Spleen (tissue), 11 donors: ENCODE measurements at regions not wholly inside any gene's neighbourhood (a gene's known extent, or its start where the extent isn't known, plus 50 kb on each side); places are given as distances from the start of the nearest gene placed in this dataset.

ENCODE experiments used
- DNase-seq: peaks from one replicate; pipeline ENCODE4 v3.0.0-alpha.2; 2020
- H3K27ac ChIP-seq, 8 donors: fragments of 200-600 bp; sonication (generic) in 7 of 8; 1 replicate in 4 of 8; 2 replicates in 4 of 8; pipeline versions ENCODE4 v1.5.0 to v1.8.0; 2016 to 2021; ENCODE audit warnings: inconsistent platforms in 4 of 8, mild to moderate bottlenecking in 4 of 8, moderate library complexity in 1 of 8
- H3K27me3 ChIP-seq, 7 donors: fragments of 200-600 bp; sonication (generic) in 6 of 7; replicated peaks in 1 of 7; 1 replicate in 4 of 7; 2 replicates in 3 of 7; pipeline versions ENCODE4 v1.5.0 to v1.8.0; 2016 to 2021; ENCODE audit warnings: inconsistent platforms in 3 of 7, mild to moderate bottlenecking in 1 of 7
- H3K36me3 ChIP-seq, 6 donors: fragments of 200-600 bp; sonication (generic) in 5 of 6; 1 replicate in 4 of 6; 2 replicates in 2 of 6; pipeline versions ENCODE4 v1.5.0 to v1.8.0; 2016 to 2021; ENCODE audit warnings: inconsistent platforms in 2 of 6
- H3K4me1 ChIP-seq, 6 donors: fragments of 200-600 bp; sonication (generic) in 5 of 6; 1 replicate in 3 of 6; 2 replicates in 3 of 6; pipeline versions ENCODE4 v1.5.0 to v1.8.0; 2016 to 2021; ENCODE audit warnings: inconsistent platforms in 3 of 6
- H3K4me3 ChIP-seq, 8 donors: fragments of 200-600 bp; sonication (generic) in 7 of 8; 1 replicate in 4 of 8; 2 replicates in 4 of 8; pipeline versions ENCODE4 v1.5.0 to v1.8.0; 2016 to 2021; ENCODE audit warnings: inconsistent platforms in 4 of 8, mild to moderate bottlenecking in 4 of 8, moderate library complexity in 2 of 8
- H3K9me3 ChIP-seq, 8 donors: fragments of 200-600 bp; sonication (generic) in 7 of 8; 1 replicate in 4 of 8; 2 replicates in 4 of 8; pipeline versions ENCODE4 v1.5.0 to v1.8.0; 2016 to 2021; ENCODE audit warnings: inconsistent platforms in 4 of 8
- POLR2A ChIP-seq, 3 donors: fragments of 450-650 bp; IDR thresholded peaks; one replicate each; pipeline ENCODE4 v1.5.1; 2017; ENCODE audit warnings: antibody characterized with exemption in 3 of 3, mild to moderate bottlenecking in 1 of 3
- POLR2AphosphoS5 ChIP-seq, 3 donors: sonication (generic); formaldehyde crosslinking; IDR thresholded peaks; one replicate each; pipeline ENCODE4 v1.5.1; 2017; ENCODE audit warnings: antibody characterized with exemption in 3 of 3
- WGBS, 5 donors: extraction: QIAGEN DNeasy Blood & Tissue Kit in 3 of 5; methylation state at CpG; one replicate each; pipeline versions ENCODE4 v1.1.5 to v1.1.7; 2013 to 2018; 5-methylcytosine and 5-hydroxymethylcytosine counted together
- intact Hi-C: fragments of 100-400 bp; cut with DNase I; formaldehyde crosslinking; loops from one replicate; pipeline ENCODE4 v1.15.0; 2023; ENCODE audit warnings: low total_unique reads
- small RNA-seq, 4 donors: library from RNA; depleted of rRNA; stranded (forward); fragments of <200 nt; gene quantifications; one replicate each; pipeline ENCODE3, GENCODE V24; 2016
- TF ChIP-seq, protein P1 (sequence below), 11 experiments: fragments of 200-600 bp in 7 of 11; fragments of 450-650 bp in 4 of 11; sonication (generic) in 4 of 11; IDR thresholded peaks in 8 of 11; conservative IDR thresholded peaks in 3 of 11; 1 replicate in 7 of 11; 2 replicates in 4 of 11; pipeline versions ENCODE4 v1.4.0 to v1.8.0; 2016 to 2021; ENCODE audit warnings: antibody characterized with exemption in 11 of 11, inconsistent platforms in 4 of 11, mild to moderate bottlenecking in 1 of 11
- donor health status: healthy with polysubstance abuse.
- donor health status: DM: no; HTN: no; CAD: no; lungs with moderate emphysema.
- donor health status: DM: no; HTN: no; CAD: no.
- donor health status: Bipolar disorder and iron deficiency.
- donor health status: healthy.
- donor health status: DM: no; HTN: no; CAD: no.
- donor health status: DM: yes; HTN: yes; CAD: no.

DNA sequence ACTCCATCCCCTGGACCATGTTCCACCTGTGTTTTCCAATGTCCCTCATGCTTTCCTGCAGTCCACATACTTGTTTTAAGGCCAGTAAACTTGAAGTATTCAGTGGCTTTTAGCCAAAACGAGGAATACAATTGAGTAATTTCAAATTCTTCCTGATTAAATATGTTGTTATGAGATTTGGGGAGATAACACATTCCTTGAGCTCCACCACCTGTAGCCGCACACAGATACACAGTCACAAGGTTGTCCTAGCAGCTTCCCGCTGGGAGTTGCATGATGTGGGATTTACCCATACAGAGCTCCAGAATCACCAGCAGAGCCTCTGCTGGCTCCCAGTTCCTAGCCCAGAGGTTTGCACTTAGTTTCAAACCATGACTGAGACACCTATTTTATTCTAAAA is 53.6 kb upstream of the FRY start:
- 85 to 94% (median 88%) methylated on average over 3 of the region's 3 CpGs for WGBS, 5 donors
- H3K27me3 ChIP-seq, result no peaks in the 10 kb centered on the region
- no peaks in the 10 kb centered on the region for H3K4me1 ChIP-seq
- TF ChIP-seq POLR2A (IDR thresholded peaks at IDR 0.05) (no peak), POLR2AphosphoS5 (IDR thresholded peaks at IDR 0.05) (no peak)
- TF ChIP-seq, protein P1, sequence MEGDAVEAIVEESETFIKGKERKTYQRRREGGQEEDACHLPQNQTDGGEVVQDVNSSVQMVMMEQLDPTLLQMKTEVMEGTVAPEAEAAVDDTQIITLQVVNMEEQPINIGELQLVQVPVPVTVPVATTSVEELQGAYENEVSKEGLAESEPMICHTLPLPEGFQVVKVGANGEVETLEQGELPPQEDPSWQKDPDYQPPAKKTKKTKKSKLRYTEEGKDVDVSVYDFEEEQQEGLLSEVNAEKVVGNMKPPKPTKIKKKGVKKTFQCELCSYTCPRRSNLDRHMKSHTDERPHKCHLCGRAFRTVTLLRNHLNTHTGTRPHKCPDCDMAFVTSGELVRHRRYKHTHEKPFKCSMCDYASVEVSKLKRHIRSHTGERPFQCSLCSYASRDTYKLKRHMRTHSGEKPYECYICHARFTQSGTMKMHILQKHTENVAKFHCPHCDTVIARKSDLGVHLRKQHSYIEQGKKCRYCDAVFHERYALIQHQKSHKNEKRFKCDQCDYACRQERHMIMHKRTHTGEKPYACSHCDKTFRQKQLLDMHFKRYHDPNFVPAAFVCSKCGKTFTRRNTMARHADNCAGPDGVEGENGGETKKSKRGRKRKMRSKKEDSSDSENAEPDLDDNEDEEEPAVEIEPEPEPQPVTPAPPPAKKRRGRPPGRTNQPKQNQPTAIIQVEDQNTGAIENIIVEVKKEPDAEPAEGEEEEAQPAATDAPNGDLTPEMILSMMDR (IDR thresholded peaks at IDR 0.05 in 8 of 11, conservative IDR thresholded peaks at IDR 0.05 in 3 of 11), result no peak
- H3K27ac ChIP-seq, result no peak overlapping the region
- H3K9me3 ChIP-seq, result no peaks in the 10 kb centered on the region
- intact Hi-C loops, result no loop called here
- no peaks in the 10 kb centered on the region for H3K36me3 ChIP-seq
- no peak for DNase-seq
- H3K4me3 ChIP-seq, result no peak overlapping the region

DNA sequence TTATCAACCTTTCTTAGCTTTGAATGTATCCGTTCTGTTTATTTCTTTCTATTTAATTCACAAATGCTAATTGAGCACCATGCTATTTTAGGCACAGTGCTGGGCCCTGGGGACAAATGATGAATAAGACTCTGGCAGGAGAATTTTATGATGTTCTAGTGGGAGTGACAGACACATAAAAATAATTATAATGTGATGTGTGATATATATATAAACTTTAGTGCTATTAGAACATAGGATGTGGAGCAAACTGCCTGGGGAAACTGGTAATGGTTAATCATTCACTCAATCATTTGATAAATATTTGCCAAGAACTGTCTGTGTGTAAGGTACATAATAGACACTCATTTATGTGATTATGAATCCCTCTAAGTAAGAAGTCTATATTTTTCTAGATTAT is 50.7 kb upstream of the FRY start:
- H3K4me1 ChIP-seq, result no peaks in the 10 kb centered on the region
- no peaks in the 10 kb centered on the region for H3K36me3 ChIP-seq
- DNase-seq, result no peak
- no peak overlapping the region for H3K4me3 ChIP-seq
- no peaks in the 10 kb centered on the region for H3K27me3 ChIP-seq
- no peaks in the 10 kb centered on the region for H3K9me3 ChIP-seq
- 83 to 100% (median 91%) methylated on average over 1 of the region's 1 CpG for WGBS, 5 donors
- intact Hi-C loops, result no loop called here
- no peak overlapping the region for H3K27ac ChIP-seq
- TF ChIP-seq, protein P1 (IDR thresholded peaks at IDR 0.05 in 8 of 11, conservative IDR thresholded peaks at IDR 0.05 in 3 of 11), result no peak
- TF ChIP-seq POLR2A (IDR thresholded peaks at IDR 0.05) (no peak), POLR2AphosphoS5 (IDR thresholded peaks at IDR 0.05) (no peak)

Small RNAs in the stretch of these regions (small RNA-seq; reads per million reads assigned to genes)
- gene RF00017, result 0 reads per million in 4 donors
